ENCODE measurements at regions not wholly inside any gene's neighbourhood (a gene's known extent, or its start where the extent isn't known, plus 50 kb on each side); places are given as distances from the start of the nearest gene placed in this dataset.

DNA sequence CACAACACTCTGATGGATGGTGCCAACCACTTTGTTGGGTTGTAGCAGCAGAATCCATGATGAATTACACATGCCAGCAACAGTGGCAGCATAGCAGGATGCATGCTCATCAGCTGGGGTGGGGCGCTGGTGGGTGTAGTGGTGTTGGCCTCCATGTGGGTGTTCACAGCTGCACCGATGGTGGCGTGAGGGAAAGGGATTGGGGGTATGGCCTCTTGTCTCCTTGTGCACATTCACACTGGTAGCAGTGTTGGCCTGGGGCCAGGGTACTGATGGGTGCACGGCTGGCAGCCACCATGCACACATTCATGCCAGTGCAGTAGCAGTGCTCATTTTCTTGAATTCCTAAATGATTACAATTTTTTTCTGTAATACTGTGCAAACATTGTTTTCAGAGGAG is 2748.8 kb upstream of the PCDH20 start:
- TF ChIP-seq EP300 (IDR thresholded peaks at IDR 0.05) (no peak), POLR2A (IDR thresholded peaks at IDR 0.05; ENCODE audit: low read depth) (no peak), POLR2AphosphoS5 (IDR thresholded peaks at IDR 0.05) (no peak)
- TF ChIP-seq, protein P1, sequence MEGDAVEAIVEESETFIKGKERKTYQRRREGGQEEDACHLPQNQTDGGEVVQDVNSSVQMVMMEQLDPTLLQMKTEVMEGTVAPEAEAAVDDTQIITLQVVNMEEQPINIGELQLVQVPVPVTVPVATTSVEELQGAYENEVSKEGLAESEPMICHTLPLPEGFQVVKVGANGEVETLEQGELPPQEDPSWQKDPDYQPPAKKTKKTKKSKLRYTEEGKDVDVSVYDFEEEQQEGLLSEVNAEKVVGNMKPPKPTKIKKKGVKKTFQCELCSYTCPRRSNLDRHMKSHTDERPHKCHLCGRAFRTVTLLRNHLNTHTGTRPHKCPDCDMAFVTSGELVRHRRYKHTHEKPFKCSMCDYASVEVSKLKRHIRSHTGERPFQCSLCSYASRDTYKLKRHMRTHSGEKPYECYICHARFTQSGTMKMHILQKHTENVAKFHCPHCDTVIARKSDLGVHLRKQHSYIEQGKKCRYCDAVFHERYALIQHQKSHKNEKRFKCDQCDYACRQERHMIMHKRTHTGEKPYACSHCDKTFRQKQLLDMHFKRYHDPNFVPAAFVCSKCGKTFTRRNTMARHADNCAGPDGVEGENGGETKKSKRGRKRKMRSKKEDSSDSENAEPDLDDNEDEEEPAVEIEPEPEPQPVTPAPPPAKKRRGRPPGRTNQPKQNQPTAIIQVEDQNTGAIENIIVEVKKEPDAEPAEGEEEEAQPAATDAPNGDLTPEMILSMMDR (IDR thresholded peaks at IDR 0.05) = no peak
- no peaks in the 10 kb centered on the region for H3K27me3 ChIP-seq
- intact Hi-C loops (cut with DNase I) = no loop called here
- H3K4me3 ChIP-seq = no peak overlapping the region
- no peak for DNase-seq (ENCODE audit: extremely low spot score)
- no peaks in the 10 kb centered on the region for H3K36me3 ChIP-seq
- no peaks in the 10 kb centered on the region for H3K4me1 ChIP-seq
- no peak overlapping the region for H3K27ac ChIP-seq (replicated peaks in 1 of 4)
- WGBS = 83% methylated on average over 4 of the region's 4 CpGs
- H3K9me3 ChIP-seq = no peaks in the 10 kb centered on the region

DNA sequence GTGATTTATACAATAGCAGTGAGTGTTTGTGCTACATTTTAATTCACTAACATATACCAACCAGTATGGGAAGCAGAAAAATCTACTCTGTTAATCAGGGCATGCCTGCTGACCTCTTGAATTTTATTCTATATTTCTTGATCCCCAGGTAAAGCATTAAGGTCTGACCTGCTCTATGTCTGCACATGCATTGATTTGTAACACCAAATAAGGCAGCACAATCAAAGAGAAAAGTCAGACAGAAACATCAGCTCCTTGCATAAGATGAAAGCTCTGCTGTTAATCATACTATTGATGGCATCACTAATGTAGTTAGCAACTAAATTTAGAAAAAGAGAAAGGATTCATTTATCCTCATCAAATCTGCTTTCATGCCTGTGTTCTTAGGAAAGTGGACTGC is 2744.8 kb upstream of the PCDH20 start:
- no peak for DNase-seq (ENCODE audit: extremely low spot score)
- intact Hi-C loops (cut with DNase I) = no loop called here
- TF ChIP-seq EP300 (IDR thresholded peaks at IDR 0.05) = no peak
- TF ChIP-seq, protein P1 (IDR thresholded peaks at IDR 0.05) = no peak
- TF ChIP-seq POLR2A (IDR thresholded peaks at IDR 0.05; ENCODE audit: low read depth) = no peak
- TF ChIP-seq POLR2AphosphoS5 (IDR thresholded peaks at IDR 0.05) = no peak
- no peaks in the 10 kb centered on the region for H3K9me3 ChIP-seq
- H3K27me3 ChIP-seq = no peaks in the 10 kb centered on the region
- H3K27ac ChIP-seq (replicated peaks in 1 of 4) = no peak overlapping the region
- no peaks in the 10 kb centered on the region for H3K4me1 ChIP-seq
- H3K36me3 ChIP-seq = no peaks in the 10 kb centered on the region
- H3K4me3 ChIP-seq = no peak overlapping the region

DNA sequence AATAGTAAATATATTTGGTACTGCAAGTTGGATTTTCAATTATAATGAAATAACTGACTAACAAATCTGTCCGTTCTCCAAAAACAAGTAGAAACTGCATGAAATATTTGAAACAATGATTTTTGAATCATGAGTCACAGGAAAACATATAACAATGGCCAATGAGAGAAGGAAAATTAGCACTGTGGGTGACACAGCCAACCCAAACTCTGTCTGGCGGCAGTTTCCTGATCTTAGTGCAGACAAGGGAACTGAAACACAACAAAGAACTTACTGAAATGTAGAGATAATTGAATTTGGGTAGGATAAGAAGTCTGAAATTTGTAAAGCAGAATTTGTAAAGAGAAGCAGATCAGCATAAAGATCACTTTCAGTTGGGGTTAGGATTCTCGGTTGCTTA is 2743.3 kb upstream of the PCDH20 start:
- intact Hi-C loops (cut with DNase I) = no loop called here
- H3K9me3 ChIP-seq = no peaks in the 10 kb centered on the region
- no peaks in the 10 kb centered on the region for H3K27me3 ChIP-seq
- no peak overlapping the region for H3K27ac ChIP-seq (replicated peaks in 1 of 4)
- no peak overlapping the region for H3K4me3 ChIP-seq
- no peaks in the 10 kb centered on the region for H3K4me1 ChIP-seq
- DNase-seq (ENCODE audit: extremely low spot score) = no peak
- TF ChIP-seq POLR2A (IDR thresholded peaks at IDR 0.05; ENCODE audit: low read depth) (no peak), EP300 (IDR thresholded peaks at IDR 0.05) (no peak)
- TF ChIP-seq, protein P1 (IDR thresholded peaks at IDR 0.05) = no peak
- H3K36me3 ChIP-seq = no peaks in the 10 kb centered on the region
- WGBS = 56% methylated on average over 3 of the region's 3 CpGs

DNA sequence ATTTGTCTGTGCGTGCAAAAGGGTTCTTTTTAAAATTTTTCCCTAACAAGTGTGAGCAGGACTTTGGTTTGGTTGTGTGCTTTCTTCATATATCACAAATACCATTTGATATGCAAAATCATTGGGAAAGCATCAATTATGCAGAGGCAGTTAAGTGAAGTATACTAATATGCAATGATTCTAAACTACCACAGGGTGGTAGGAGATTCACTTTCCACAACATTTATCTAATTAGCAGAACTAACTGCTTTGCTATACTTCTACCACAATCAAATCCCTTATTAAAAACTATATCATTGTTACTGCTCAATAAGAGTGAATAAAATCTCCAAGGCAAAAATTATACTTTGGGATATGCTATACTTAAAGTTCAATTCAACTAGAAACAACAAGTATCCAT is 2738.9 kb upstream of the PCDH20 start:
- WGBS = 68% methylated on average over 1 of the region's 1 CpG
- DNase-seq (ENCODE audit: extremely low spot score) = no peak
- no peak overlapping the region for H3K27ac ChIP-seq (replicated peaks in 1 of 4)
- no peak overlapping the region for H3K4me3 ChIP-seq
- intact Hi-C loops (cut with DNase I) = no loop called here
- H3K36me3 ChIP-seq = no peaks in the 10 kb centered on the region
- no peaks in the 10 kb centered on the region for H3K4me1 ChIP-seq
- H3K27me3 ChIP-seq = no peaks in the 10 kb centered on the region
- TF ChIP-seq POLR2AphosphoS5 (IDR thresholded peaks at IDR 0.05) (no peak), EP300 (IDR thresholded peaks at IDR 0.05) (no peak), POLR2A (IDR thresholded peaks at IDR 0.05; ENCODE audit: low read depth) (no peak)
- TF ChIP-seq, protein P1 (IDR thresholded peaks at IDR 0.05) = no peak
- no peaks in the 10 kb centered on the region for H3K9me3 ChIP-seq

DNA sequence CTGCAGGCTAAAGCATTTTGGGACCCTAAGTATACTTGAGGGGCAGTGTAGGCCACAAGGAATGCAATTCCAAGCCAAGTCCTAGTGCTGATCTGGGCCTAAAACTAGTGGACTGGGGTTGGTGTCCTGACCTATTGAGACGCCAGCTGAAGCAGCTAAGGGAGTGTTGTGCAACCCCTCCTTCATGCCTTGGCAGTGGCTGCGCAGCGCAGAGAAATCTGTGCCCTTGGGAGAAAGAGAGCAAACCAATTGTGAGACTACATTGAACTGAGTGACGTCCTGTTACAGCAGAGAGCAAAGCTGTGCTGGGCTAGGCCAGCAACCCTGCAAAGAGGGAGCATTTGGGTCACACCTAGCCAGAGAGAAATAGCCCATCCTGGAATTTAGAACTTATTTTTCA is 2715.0 kb upstream of the PCDH20 start:
- intact Hi-C loops (cut with DNase I) = no loop called here
- DNase-seq (ENCODE audit: extremely low spot score) = no peak
- Histone ChIP-seq H3K9me3 (no peaks in the 10 kb centered on the region), H3K4me1 (no peaks in the 10 kb centered on the region), H3K36me3 (no peaks in the 10 kb centered on the region), H3K27me3 (no peaks in the 10 kb centered on the region), H3K27ac (replicated peaks in 1 of 4) (no peak overlapping the region), H3K4me3 (no peak overlapping the region)
- no peak for TF ChIP-seq POLR2AphosphoS5 (IDR thresholded peaks at IDR 0.05)
- no peak for TF ChIP-seq EP300 (IDR thresholded peaks at IDR 0.05)
- TF ChIP-seq, protein P1 (IDR thresholded peaks at IDR 0.05) = no peak
- no peak for TF ChIP-seq POLR2A (IDR thresholded peaks at IDR 0.05; ENCODE audit: low read depth)
- 100% methylated on average over 1 of the region's 4 CpGs for WGBS

Data from esophagus muscularis mucosa (tissue), 4 donors.